ENCODE measurements at regions not wholly inside any gene's neighbourhood (a gene's known extent, or its start where the extent isn't known, plus 50 kb on each side); places are given as distances from the start of the nearest gene placed in this dataset.
"Not testable (repeated sequence)": the region's sequence is repeated elsewhere in the genome, so short reads cannot be mapped to it uniquely, and the experiment has no call there.

DNA sequence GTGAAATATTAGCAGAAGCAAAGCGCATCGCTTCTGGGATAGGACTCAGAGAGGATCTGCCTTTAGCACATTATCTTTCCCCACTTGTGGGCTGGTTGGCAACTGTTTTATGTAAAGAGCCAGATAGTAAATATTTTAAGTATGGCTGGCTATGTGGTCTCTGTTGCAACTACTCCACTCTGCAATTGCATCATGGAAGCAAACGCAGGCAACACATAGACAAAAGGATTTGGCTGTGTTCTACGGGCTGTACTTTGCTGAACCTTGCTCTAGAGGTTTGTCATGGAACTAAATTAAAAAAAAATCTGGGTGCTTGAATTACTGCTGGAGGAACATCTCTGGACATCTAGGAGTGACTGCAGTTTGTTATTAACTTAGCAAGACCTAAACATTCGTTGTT, 307.8 kb upstream of the TPK1 start:
- Histone ChIP-seq H3K9me3 (ENCODE audit: control insufficient read depth, insufficient read depth, low read length) (no peaks in the 10 kb centered on the region), H3K4me1 (ENCODE audit: control insufficient read depth, insufficient read depth, low read length) (no peaks in the 10 kb centered on the region)

DNA sequence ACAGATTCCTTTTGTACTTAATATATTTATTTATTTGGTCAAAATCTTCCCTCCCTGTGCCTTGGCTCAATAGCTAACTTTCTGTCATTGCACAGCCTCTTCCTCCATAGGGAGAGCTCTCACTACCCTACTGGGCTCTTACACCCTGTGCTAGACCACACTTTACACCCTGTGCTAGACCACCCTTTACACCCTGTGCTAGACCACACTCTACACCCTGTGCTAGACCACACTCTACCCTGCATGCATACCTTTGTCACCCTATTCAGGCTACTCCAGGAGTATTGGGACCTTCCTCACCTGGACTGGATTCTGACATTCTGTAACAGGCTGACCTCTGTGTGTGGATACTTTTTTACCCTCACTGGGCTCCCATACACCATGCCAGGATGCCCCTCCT, 298.5 kb upstream of the TPK1 start:
- H3K36me3 ChIP-seq (ENCODE audit: control insufficient read depth, insufficient read depth, low read length), result no peaks in the 10 kb centered on the region
- no peak overlapping the region for H3K4me3 ChIP-seq (ENCODE audit: low read depth, low read length)
- H3K27ac ChIP-seq (ENCODE audit: low read depth, low read length), result no peak overlapping the region
- no peaks in the 10 kb centered on the region for H3K4me1 ChIP-seq (ENCODE audit: control insufficient read depth, insufficient read depth, low read length)
- no peaks in the 10 kb centered on the region for H3K27me3 ChIP-seq (ENCODE audit: control insufficient read depth, insufficient read depth, low read length)
- H3K9ac ChIP-seq (ENCODE audit: low read depth, low read length), result no peak overlapping the region
- no peaks in the 10 kb centered on the region for H3K9me3 ChIP-seq (ENCODE audit: control insufficient read depth, insufficient read depth, low read length)

More for the DNA sequence above, 307.8 kb upstream of the TPK1 start:
- no peaks in the 10 kb centered on the region for H3K27me3 ChIP-seq (ENCODE audit: control insufficient read depth, insufficient read depth, low read length)
- H3K27ac ChIP-seq (ENCODE audit: low read depth, low read length), result no peak overlapping the region
- H3K9ac ChIP-seq (ENCODE audit: low read depth, low read length), result no peak overlapping the region
- no peaks in the 10 kb centered on the region for H3K36me3 ChIP-seq (ENCODE audit: control insufficient read depth, insufficient read depth, low read length)
- H3K4me3 ChIP-seq (ENCODE audit: low read depth, low read length), result no peak overlapping the region

DNA sequence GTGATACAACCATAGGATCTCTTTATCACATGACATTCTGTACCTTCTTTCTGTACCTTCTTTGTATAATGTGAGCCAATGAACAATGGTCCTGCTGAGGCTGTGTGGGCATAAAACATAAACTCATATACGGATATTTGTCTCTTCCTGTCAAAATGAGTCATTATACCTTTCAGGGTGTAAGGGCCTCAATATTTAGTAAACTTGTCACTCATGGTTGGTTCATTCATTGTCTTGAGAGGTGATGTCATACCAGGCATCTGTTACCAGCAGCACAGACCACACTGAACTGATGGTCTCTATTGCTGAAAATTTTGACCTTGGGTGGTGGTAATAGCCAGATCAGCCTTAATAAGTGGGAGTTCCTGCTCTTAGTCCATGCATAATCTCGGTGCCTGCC, 287.6 kb upstream of the TPK1 start:
- H3K4me3 ChIP-seq (ENCODE audit: low read depth, low read length), result no peak overlapping the region
- no peak overlapping the region for H3K9ac ChIP-seq (ENCODE audit: low read depth, low read length)
- H3K9me3 ChIP-seq (ENCODE audit: control insufficient read depth, insufficient read depth, low read length), result no peaks in the 10 kb centered on the region
- no peak overlapping the region for H3K27ac ChIP-seq (ENCODE audit: low read depth, low read length)
- no peaks in the 10 kb centered on the region for H3K36me3 ChIP-seq (ENCODE audit: control insufficient read depth, insufficient read depth, low read length)
- no peaks in the 10 kb centered on the region for H3K27me3 ChIP-seq (ENCODE audit: control insufficient read depth, insufficient read depth, low read length)
- no peaks in the 10 kb centered on the region for H3K4me1 ChIP-seq (ENCODE audit: control insufficient read depth, insufficient read depth, low read length)

DNA sequence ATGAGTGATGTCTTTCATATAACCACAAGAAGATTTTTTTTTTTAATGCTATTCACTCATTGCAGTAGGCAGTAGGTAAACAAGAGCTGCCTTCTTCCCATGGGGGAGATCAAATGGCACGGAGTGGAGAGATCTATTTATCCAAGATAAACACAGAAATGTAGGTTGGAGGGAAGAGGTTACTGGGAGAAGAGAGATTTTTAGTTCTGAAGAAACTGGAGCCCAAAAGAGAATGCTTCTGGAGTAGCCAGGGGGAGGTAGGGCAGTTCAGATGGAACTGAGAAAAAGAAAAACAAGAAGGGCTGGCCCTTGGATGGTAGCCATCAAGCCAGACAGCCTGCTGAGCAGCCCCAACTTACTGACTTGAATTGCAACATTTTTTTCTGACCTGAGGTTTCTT, 270.1 kb upstream of the TPK1 start:
- Histone ChIP-seq H3K27ac (ENCODE audit: low read depth, low read length) (no peak overlapping the region), H3K27me3 (ENCODE audit: control insufficient read depth, insufficient read depth, low read length) (no peaks in the 10 kb centered on the region), H3K36me3 (ENCODE audit: control insufficient read depth, insufficient read depth, low read length) (no peaks in the 10 kb centered on the region), H3K4me3 (ENCODE audit: low read depth, low read length) (no peak overlapping the region), H3K4me1 (ENCODE audit: control insufficient read depth, insufficient read depth, low read length) (peaks cover 6% of the 10 kb centered on the region; the same call in 1 of the 2 replicates), H3K9ac (ENCODE audit: low read depth, low read length) (no peak overlapping the region), H3K9me3 (ENCODE audit: control insufficient read depth, insufficient read depth, low read length) (no peaks in the 10 kb centered on the region)

DNA sequence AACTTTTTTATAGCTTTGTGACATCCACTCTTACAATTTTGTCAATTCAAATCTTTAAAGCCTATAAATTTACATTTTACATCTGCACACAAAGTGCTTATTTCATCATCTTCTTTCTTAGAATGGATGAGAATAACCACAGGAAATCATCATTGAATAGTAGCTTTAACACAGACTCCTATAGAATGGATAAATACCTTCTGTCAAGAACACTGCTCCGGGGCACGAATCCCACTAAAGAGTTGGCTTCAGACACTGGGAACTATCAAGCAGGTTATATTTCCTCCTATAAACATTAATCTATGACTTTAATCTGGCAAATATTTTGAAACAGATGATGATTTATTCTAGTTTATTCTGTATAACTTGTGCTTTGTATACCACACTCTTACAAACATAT, 269.7 kb upstream of the TPK1 start:
- H3K4me3 ChIP-seq (ENCODE audit: low read depth, low read length), result no peak overlapping the region
- no peaks in the 10 kb centered on the region for H3K36me3 ChIP-seq (ENCODE audit: control insufficient read depth, insufficient read depth, low read length)
- no peaks in the 10 kb centered on the region for H3K9me3 ChIP-seq (ENCODE audit: control insufficient read depth, insufficient read depth, low read length)
- peaks cover 6% of the 10 kb centered on the region; the same call in 1 of the 2 replicates for H3K4me1 ChIP-seq (ENCODE audit: control insufficient read depth, insufficient read depth, low read length)
- H3K9ac ChIP-seq (ENCODE audit: low read depth, low read length), result no peak overlapping the region
- H3K27ac ChIP-seq (ENCODE audit: low read depth, low read length), result no peak overlapping the region
- no peaks in the 10 kb centered on the region for H3K27me3 ChIP-seq (ENCODE audit: control insufficient read depth, insufficient read depth, low read length)

DNA sequence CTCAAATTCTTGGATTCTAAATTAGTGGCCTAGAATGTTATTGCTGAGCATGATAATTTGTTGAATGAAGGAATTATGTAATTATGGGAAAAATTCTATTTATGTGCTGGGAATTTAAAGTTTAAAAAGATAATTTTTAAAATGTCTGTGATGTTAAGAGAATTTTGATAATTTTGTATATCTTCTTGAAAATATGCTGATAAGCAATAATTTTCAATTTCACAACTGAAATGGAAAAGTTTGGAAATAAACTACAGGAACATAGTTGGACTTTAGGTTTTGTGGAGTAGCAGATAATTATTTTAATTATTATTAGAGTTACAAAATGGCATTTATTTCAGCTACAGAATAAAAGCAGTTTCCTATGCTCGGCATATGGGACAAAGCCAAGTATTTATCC, 268.5 kb upstream of the TPK1 start:
- Histone ChIP-seq H3K9me3 (ENCODE audit: control insufficient read depth, insufficient read depth, low read length) (no peaks in the 10 kb centered on the region), H3K9ac (ENCODE audit: low read depth, low read length) (no peak overlapping the region), H3K4me3 (ENCODE audit: low read depth, low read length) (no peak overlapping the region), H3K36me3 (ENCODE audit: control insufficient read depth, insufficient read depth, low read length) (no peaks in the 10 kb centered on the region), H3K27me3 (ENCODE audit: control insufficient read depth, insufficient read depth, low read length) (no peaks in the 10 kb centered on the region), H3K4me1 (ENCODE audit: control insufficient read depth, insufficient read depth, low read length) (peaks cover 6% of the 10 kb centered on the region; the same call in 1 of the 2 replicates), H3K27ac (ENCODE audit: low read depth, low read length) (no peak overlapping the region)

DNA sequence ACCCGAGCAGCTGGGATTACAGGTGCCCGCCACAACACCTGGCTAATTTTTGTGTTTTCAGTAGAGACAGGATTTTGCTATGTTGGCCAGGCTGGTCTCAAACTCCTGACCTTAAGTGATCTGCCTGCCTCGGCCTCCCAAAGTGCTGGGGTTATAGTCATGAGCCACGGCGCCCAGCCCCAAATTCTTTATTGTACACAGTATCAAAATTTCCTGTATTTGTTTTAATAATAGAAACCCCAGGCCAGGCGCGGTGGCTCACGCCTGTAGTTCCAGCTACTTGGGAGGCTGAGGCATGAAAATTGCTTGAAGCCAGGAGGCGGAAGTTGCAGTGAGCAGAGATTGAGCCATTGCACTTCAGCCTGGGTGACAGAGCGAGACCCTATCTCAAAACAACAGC, 266.3 kb upstream of the TPK1 start:
- H3K9ac ChIP-seq (ENCODE audit: low read depth, low read length); H3K36me3 ChIP-seq (ENCODE audit: control insufficient read depth, insufficient read depth, low read length); H3K9me3 ChIP-seq (ENCODE audit: control insufficient read depth, insufficient read depth, low read length); H3K4me1 ChIP-seq (ENCODE audit: control insufficient read depth, insufficient read depth, low read length); H3K27ac ChIP-seq (ENCODE audit: low read depth, low read length); H3K27me3 ChIP-seq (ENCODE audit: control insufficient read depth, insufficient read depth, low read length); H3K4me3 ChIP-seq (ENCODE audit: low read depth, low read length): not testable (repeated sequence)

DNA sequence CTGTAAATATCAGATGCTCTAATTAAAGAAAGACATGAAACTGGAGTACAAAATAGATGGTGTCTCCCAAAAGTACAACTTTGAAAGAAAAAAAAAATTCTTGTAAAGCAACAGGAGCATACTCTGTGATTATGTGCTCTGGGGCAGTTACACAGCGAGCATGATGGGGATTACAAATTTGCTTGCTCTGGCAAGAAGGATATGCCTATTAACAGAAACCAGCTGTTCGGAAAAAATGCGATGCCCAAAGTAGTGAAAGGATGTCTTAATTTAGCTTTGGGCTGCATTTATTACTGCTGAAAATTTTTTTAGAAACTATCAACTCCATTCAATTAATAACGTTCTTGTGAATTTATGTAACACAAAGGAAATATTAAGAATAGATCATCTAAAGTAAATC, 256.9 kb upstream of the TPK1 start:
- no peak overlapping the region for H3K9ac ChIP-seq (ENCODE audit: low read depth, low read length)
- no peak overlapping the region for H3K27ac ChIP-seq (ENCODE audit: low read depth, low read length)
- no peaks in the 10 kb centered on the region for H3K9me3 ChIP-seq (ENCODE audit: control insufficient read depth, insufficient read depth, low read length)

DNA sequence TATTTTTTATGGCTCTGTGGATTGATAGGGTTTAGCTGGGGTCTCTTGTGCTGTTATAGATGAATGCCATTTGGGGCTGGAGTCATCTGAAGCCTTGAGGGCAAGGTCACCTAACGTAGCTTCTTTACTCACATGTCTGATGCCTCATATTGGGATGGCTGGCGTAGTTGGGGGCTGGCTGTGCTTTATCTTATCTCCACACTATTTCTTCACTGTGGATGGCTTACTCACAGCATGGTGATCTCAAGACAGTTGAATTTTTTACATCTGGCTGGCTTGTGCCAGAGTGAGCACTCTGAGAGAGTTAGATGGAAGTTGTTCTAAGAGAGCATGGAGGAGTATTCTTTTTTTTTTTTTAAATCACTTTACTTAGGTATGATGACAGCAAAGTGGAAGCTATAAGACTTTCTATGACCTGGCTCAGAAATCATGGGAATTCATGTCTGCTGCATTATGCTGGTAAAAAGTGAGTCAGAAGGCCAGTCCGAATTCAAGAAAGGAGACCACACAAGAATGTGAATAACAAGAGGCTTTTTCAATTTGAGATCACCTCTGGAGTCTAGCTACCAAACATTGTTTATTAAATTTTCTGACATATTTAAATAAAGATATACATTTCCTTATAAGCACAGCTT, 252.4 kb upstream of the TPK1 start:
- peaks cover 5% of the 10 kb centered on the region for H3K4me1 ChIP-seq (ENCODE audit: control insufficient read depth, insufficient read depth, low read length)
- H3K27ac ChIP-seq (ENCODE audit: low read depth, low read length), result no peak overlapping the region
- no peak overlapping the region for H3K4me3 ChIP-seq (ENCODE audit: low read depth, low read length)
- H3K36me3 ChIP-seq (ENCODE audit: control insufficient read depth, insufficient read depth, low read length), result no peaks in the 10 kb centered on the region
- H3K9ac ChIP-seq (ENCODE audit: low read depth, low read length), result no peak overlapping the region
- 0 out of 2 replicates have a peak, but pooled peaks cover 3% of the 10 kb centered on the region for H3K9me3 ChIP-seq (ENCODE audit: control insufficient read depth, insufficient read depth, low read length)
- no peaks in the 10 kb centered on the region for H3K27me3 ChIP-seq (ENCODE audit: control insufficient read depth, insufficient read depth, low read length)

More for the DNA sequence above, 256.9 kb upstream of the TPK1 start:
- H3K4me1 ChIP-seq (ENCODE audit: control insufficient read depth, insufficient read depth, low read length), result no peaks in the 10 kb centered on the region
- no peak overlapping the region for H3K4me3 ChIP-seq (ENCODE audit: low read depth, low read length)
- no peaks in the 10 kb centered on the region for H3K27me3 ChIP-seq (ENCODE audit: control insufficient read depth, insufficient read depth, low read length)
- H3K36me3 ChIP-seq (ENCODE audit: control insufficient read depth, insufficient read depth, low read length), result no peaks in the 10 kb centered on the region

DNA sequence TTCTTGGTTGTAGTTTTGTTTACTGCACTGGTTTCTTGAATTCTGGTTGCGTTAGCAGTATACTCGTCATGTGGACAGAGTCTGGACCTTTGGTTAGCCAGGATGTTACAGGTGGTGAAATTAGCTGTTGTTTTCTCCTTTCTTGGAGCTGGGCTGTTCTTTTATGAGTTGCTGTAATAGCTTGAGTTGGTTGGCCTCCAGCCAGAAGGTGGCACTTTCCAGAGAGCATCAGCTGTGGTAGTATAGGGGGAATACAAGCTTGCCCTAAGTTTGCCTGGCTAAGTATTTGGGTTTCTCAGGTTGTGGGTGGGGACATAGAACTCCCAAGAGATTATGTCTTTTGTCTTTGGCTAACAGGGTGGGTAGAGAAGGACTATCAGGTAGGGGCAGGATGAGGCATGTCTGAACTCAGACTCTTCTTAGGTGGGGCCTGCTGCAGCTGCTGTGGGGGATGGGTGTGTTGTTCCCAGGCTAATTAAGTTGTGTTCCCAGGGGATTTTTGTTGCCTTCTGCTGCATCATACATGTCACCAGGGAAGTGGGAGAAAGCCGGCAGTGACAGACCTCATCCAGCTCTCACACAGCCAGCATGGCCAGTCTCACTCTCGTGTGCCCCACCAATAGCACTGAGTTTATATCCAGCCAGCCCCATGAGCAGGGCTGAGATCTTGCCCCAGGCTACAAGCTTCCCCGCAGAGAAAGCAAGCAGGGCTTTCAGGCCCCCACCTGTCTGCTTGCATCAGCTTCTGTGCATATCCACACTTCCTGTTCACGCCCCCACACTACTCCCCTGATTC, 246.7 kb upstream of the TPK1 start:
- 0 out of 2 replicates have a peak, but pooled peaks cover 3% of the 10 kb centered on the region for H3K9me3 ChIP-seq (ENCODE audit: control insufficient read depth, insufficient read depth, low read length)
- peaks cover 17% of the 10 kb centered on the region for H3K4me1 ChIP-seq (ENCODE audit: control insufficient read depth, insufficient read depth, low read length)
- no peak overlapping the region for H3K4me3 ChIP-seq (ENCODE audit: low read depth, low read length)
- no peak overlapping the region; the same call in 1 of the 2 replicates for H3K9ac ChIP-seq (ENCODE audit: low read depth, low read length)
- H3K27me3 ChIP-seq (ENCODE audit: control insufficient read depth, insufficient read depth, low read length), result no peaks in the 10 kb centered on the region
- H3K27ac ChIP-seq (ENCODE audit: low read depth, low read length), result peak overlapping the region; percentile 8
- no peaks in the 10 kb centered on the region for H3K36me3 ChIP-seq (ENCODE audit: control insufficient read depth, insufficient read depth, low read length)

DNA sequence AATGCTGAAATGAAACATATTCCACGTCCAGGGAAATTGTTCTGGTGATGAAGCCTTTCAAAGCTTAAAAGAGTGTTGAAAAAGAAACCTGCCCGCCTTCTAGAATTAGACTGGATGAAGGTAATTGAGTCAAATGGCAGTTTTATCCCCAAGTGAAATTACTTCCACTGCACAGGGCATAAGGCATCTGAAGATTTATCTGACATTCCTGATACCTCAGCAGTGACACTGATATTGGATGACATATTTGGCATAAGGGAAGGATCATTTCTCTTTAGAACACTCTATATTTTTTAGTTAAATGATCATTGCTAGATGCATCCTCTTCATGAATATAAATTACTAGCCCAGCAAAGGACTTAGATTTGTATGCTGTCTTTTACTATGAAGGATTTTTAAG, 229.6 kb upstream of the TPK1 start:
- no peaks in the 10 kb centered on the region for H3K9me3 ChIP-seq (ENCODE audit: control insufficient read depth, insufficient read depth, low read length)
- H3K4me3 ChIP-seq (ENCODE audit: low read depth, low read length), result no peak overlapping the region
- no peaks in the 10 kb centered on the region for H3K36me3 ChIP-seq (ENCODE audit: control insufficient read depth, insufficient read depth, low read length)
- no peaks in the 10 kb centered on the region for H3K4me1 ChIP-seq (ENCODE audit: control insufficient read depth, insufficient read depth, low read length)
- no peak overlapping the region for H3K9ac ChIP-seq (ENCODE audit: low read depth, low read length)
- H3K27me3 ChIP-seq (ENCODE audit: control insufficient read depth, insufficient read depth, low read length), result no peaks in the 10 kb centered on the region
- no peak overlapping the region for H3K27ac ChIP-seq (ENCODE audit: low read depth, low read length)
